IPS-NIHi11 (cell line): ENCODE measurements at regions not wholly inside any gene's neighbourhood (a gene's known extent, or its start where the extent isn't known, plus 50 kb on each side); places are given as distances from the start of the nearest gene placed in this dataset.
A peak's percentile ranks its signal among the peaks of the same experiment; 100 is the strongest.
"Not testable (repeated sequence)": the region's sequence is repeated elsewhere in the genome, so short reads cannot be mapped to it uniquely, and the experiment has no call there.

ENCODE experiments used
- DNase-seq: peaks from one replicate; pipeline ENCODE4 v3.0.0; 2012; ENCODE audit warnings: mixed read lengths, low spot score

- DNase-seq: no peak
Observed at GRCh38 chr21:35982717-35983116, 77.6 kb downstream of the SETD4 start.

GRCh38 chr21:35981514-35982070, 78.7 kb downstream of the SETD4 start:
- no peak for DNase-seq

- no peak for DNase-seq
Observed at GRCh38 chr21:35980821-35981220, 79.5 kb downstream of the SETD4 start.

- DNase-seq: not testable (repeated sequence)
Observed at GRCh38 chr21:35977860-35978259, 82.5 kb downstream of the SETD4 start.

- no peak for DNase-seq
Observed at GRCh38 chr21:35976929-35977328, 83.4 kb downstream of the SETD4 start.

GRCh38 chr21:35976481-35976880, 83.8 kb downstream of the SETD4 start:
- DNase-seq: no peak

GRCh38 chr21:35974775-35975174, 85.6 kb downstream of the SETD4 start:
- DNase-seq: no peak

GRCh38 chr21:35971824-35972223, 88.5 kb downstream of the SETD4 start:
- DNase-seq: no peak

- no peak for DNase-seq
Observed at GRCh38 chr21:35969281-35969680, 91.0 kb downstream of the SETD4 start.

- no peak for DNase-seq
Observed at GRCh38 chr21:35968564-35968963, 91.8 kb downstream of the SETD4 start.

- no peak for DNase-seq
Observed at GRCh38 chr21:35965699-35966098, 94.6 kb downstream of the SETD4 start.

GRCh38 chr21:35963920-35964451, 96.3 kb downstream of the SETD4 start:
- peak; percentile 11 for DNase-seq

- no peak for DNase-seq
Observed at GRCh38 chr21:35962917-35963316, 97.4 kb downstream of the SETD4 start.

GRCh38 chr21:35954066-35954465, 106.3 kb downstream of the SETD4 start:
- DNase-seq: no peak

GRCh38 chr21:35953597-35953996, 106.7 kb downstream of the SETD4 start:
- no peak for DNase-seq

GRCh38 chr21:35952651-35953340, 107.5 kb downstream of the SETD4 start:
- no peak for DNase-seq

- no peak for DNase-seq
Observed at GRCh38 chr21:35948982-35949381, 111.3 kb downstream of the SETD4 start.

- no peak for DNase-seq
Observed at GRCh38 chr21:35945089-35945671, 115.1 kb downstream of the SETD4 start.

GRCh38 chr21:35943752-35944151, 116.6 kb downstream of the SETD4 start:
- no peak for DNase-seq

- no peak for DNase-seq
Observed at GRCh38 chr21:35942211-35943144, 117.8 kb downstream of the SETD4 start.

GRCh38 chr21:35940074-35940927, 120.0 kb downstream of the SETD4 start:
- peak; percentile 51 for DNase-seq
